ENCODE measurements at regions not wholly inside any gene's neighbourhood (a gene's known extent, or its start where the extent isn't known, plus 50 kb on each side); places are given as distances from the start of the nearest gene placed in this dataset.

DNA sequence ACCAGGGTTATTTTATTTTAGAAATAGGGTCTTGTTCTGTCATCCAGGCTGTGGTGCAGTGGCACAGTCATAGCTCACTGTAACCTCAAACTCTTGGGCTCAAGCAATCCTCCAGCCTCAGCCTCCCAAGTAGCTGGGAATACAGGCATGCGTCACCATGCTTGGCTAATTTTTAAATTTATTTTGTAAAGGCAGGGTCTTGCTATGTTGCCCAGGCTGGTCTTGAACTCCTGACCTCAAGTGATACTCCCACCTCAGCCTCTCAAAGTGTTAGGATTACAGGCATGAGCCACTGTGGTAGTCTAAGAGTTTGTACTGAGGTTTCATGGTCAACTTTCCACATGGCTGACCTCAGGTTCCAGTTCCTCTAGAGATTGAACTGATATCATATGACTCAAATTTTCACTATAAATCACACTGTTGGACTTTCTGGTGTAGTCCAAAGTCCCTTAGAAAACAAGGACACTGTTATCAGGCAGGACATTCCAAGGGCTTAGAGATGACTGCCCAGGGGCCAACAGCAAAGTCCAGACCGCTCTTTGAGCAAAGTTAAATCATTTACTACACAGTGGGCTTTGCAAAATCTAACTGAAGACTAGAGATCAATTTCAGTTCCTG is 82.0 kb upstream of the MEX3C start:
- no peak overlapping the region for H2AFZ ChIP-seq (ENCODE audit: low read length)
- H3K9me2 ChIP-seq (replicated peaks; ENCODE audit: low read length): no peaks in the 10 kb centered on the region
- no peak for TF ChIP-seq EZH2 (IDR thresholded peaks at IDR 0.05; ENCODE audit: low read length, unreplicated experiment)
- TF ChIP-seq, protein P1, sequence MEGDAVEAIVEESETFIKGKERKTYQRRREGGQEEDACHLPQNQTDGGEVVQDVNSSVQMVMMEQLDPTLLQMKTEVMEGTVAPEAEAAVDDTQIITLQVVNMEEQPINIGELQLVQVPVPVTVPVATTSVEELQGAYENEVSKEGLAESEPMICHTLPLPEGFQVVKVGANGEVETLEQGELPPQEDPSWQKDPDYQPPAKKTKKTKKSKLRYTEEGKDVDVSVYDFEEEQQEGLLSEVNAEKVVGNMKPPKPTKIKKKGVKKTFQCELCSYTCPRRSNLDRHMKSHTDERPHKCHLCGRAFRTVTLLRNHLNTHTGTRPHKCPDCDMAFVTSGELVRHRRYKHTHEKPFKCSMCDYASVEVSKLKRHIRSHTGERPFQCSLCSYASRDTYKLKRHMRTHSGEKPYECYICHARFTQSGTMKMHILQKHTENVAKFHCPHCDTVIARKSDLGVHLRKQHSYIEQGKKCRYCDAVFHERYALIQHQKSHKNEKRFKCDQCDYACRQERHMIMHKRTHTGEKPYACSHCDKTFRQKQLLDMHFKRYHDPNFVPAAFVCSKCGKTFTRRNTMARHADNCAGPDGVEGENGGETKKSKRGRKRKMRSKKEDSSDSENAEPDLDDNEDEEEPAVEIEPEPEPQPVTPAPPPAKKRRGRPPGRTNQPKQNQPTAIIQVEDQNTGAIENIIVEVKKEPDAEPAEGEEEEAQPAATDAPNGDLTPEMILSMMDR (conservative IDR thresholded peaks at IDR 0.05; ENCODE audit: low read depth, low read length): no peak
- no peak for TF ChIP-seq EZH2phosphoT487 (IDR thresholded peaks at IDR 0.05; ENCODE audit: borderline replicate concordance, low read length)
- no peaks in the 10 kb centered on the region for H4K20me1 ChIP-seq (ENCODE audit: low read length)
- no peak overlapping the region for H3K27ac ChIP-seq (ENCODE audit: low read length)
- no peaks in the 10 kb centered on the region for H3K4me1 ChIP-seq (ENCODE audit: insufficient read depth, low read length)
- no peak overlapping the region for H3K9ac ChIP-seq (ENCODE audit: low read length)
- no peaks in the 10 kb centered on the region for H3K79me2 ChIP-seq (ENCODE audit: low read length)
- no peaks in the 10 kb centered on the region for H3K27me3 ChIP-seq (ENCODE audit: low read length)
- H3K9me3 ChIP-seq (ENCODE audit: low read length): no peaks in the 10 kb centered on the region
- H3F3A ChIP-seq (ENCODE audit: low read length, unreplicated experiment): no peaks in the 10 kb centered on the region
- BruUV-seq (replicated peaks): no TSS peak
- CTCF ChIA-PET: no interaction called here
- no peak overlapping the region for H3K4me3 ChIP-seq (ENCODE audit: low read length)
- DNase-seq: no peak
- H3K36me3 ChIP-seq (ENCODE audit: low read depth, low read length): no peaks in the 10 kb centered on the region
- POLR2A ChIA-PET (ENCODE audit: unreplicated experiment): no interaction called here
- ATAC-seq: no peak
- H3K4me2 ChIP-seq (ENCODE audit: low read length): no peak overlapping the region
- intact Hi-C loops (cut with micrococcal nuclease): no loop called here

DNA sequence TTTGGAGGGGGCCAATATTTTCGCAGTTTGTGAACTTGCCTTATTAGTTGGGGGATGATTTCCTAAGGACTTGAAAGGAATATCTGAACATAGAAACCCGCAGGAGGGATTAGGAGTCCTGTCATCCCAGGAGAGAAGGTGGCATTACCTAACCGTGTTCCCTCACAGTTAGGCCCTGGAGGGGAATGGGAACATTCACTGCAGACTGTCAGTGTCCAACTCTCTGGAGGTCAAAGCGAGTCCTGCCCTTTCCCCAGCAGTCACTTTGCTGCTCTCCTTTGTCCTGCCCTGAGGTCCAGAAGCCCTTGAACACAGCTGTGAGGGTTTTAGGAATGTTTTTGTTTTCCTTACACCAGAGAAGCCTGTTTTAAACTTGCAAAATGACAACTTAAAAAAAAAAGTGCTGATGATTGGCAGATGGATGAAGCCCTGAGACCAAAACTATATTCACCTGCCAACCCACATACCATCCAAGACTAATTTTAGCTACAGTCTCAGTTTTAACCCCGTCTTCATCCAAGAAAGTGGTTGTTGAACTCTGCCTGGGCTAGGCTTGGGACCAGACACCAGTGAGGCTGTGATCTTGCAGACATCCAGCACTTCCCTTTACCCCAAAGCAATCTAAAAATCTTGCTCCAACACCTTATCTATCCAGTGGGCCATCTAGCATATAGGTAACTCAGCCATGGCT is 90.5 kb upstream of the MEX3C start:
- Histone ChIP-seq H3K9ac (ENCODE audit: low read length) (no peak overlapping the region), H3F3A (ENCODE audit: low read length, unreplicated experiment) (no peaks in the 10 kb centered on the region), H2AFZ (ENCODE audit: low read length) (no peak overlapping the region), H3K79me2 (ENCODE audit: low read length) (no peaks in the 10 kb centered on the region), H3K9me2 (replicated peaks; ENCODE audit: low read length) (no peaks in the 10 kb centered on the region), H3K4me2 (ENCODE audit: low read length) (no peak overlapping the region), H3K36me3 (ENCODE audit: low read depth, low read length) (no peaks in the 10 kb centered on the region), H3K27ac (ENCODE audit: low read length) (no peak overlapping the region), H3K27me3 (ENCODE audit: low read length) (no peaks in the 10 kb centered on the region), H3K9me3 (ENCODE audit: low read length) (no peaks in the 10 kb centered on the region), H3K4me1 (ENCODE audit: insufficient read depth, low read length) (no peaks in the 10 kb centered on the region), H3K4me3 (ENCODE audit: low read length) (no peak overlapping the region), H4K20me1 (ENCODE audit: low read length) (no peaks in the 10 kb centered on the region)
- CTCF ChIA-PET: no interaction called here
- TF ChIP-seq EZH2phosphoT487 (IDR thresholded peaks at IDR 0.05; ENCODE audit: borderline replicate concordance, low read length): no peak
- TF ChIP-seq, protein P1 (conservative IDR thresholded peaks at IDR 0.05; ENCODE audit: low read depth, low read length): no peak
- ATAC-seq: no peak
- POLR2A ChIA-PET (ENCODE audit: unreplicated experiment): no interaction called here
- intact Hi-C loops (cut with micrococcal nuclease): no loop called here
- BruUV-seq (replicated peaks): no TSS peak
- DNase-seq: no peak

DNA sequence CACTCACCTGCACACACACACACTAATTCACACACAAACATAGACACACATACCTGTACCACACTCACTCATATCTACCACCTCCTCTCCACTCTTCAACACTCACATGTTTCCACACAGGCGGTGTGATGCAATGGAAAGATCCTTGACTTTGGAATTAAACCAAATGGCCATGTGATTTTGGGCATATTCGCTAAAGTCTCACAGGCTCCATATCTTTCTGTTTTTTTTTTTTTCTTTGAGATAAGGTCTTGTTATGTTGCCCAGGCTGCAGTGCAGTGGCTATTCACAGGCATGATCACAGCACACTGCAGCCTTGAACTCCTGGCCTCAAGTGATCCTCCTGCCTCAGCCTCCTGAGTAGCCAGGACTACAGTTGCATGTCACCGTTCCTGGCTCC is 91.1 kb upstream of the MEX3C start:
- POLR2A ChIA-PET (ENCODE audit: unreplicated experiment): no interaction called here
- H3K27ac ChIP-seq (ENCODE audit: low read length): no peak overlapping the region

More for the DNA sequence above, 91.1 kb upstream of the MEX3C start:
- H3K79me2 ChIP-seq (ENCODE audit: low read length): no peaks in the 10 kb centered on the region
- no peaks in the 10 kb centered on the region for H3K9me3 ChIP-seq (ENCODE audit: low read length)
- no peaks in the 10 kb centered on the region for H3F3A ChIP-seq (ENCODE audit: low read length, unreplicated experiment)
- BruUV-seq (replicated peaks): no TSS peak
- intact Hi-C loops (cut with micrococcal nuclease): no loop called here
- TF ChIP-seq EZH2 (IDR thresholded peaks at IDR 0.05; ENCODE audit: low read length, unreplicated experiment) (no peak), EZH2phosphoT487 (IDR thresholded peaks at IDR 0.05; ENCODE audit: borderline replicate concordance, low read length) (no peak)
- TF ChIP-seq, protein P1 (conservative IDR thresholded peaks at IDR 0.05; ENCODE audit: low read depth, low read length): no peak
- ATAC-seq (no peak), DNase-seq (no peak)
- no peak overlapping the region for H3K9ac ChIP-seq (ENCODE audit: low read length)
- H3K9me2 ChIP-seq (replicated peaks; ENCODE audit: low read length): no peaks in the 10 kb centered on the region
- CTCF ChIA-PET: no interaction called here
- H4K20me1 ChIP-seq (ENCODE audit: low read length): no peaks in the 10 kb centered on the region
- no peak overlapping the region for H3K4me3 ChIP-seq (ENCODE audit: low read length)
- no peaks in the 10 kb centered on the region for H3K27me3 ChIP-seq (ENCODE audit: low read length)
- no peaks in the 10 kb centered on the region for H3K4me1 ChIP-seq (ENCODE audit: insufficient read depth, low read length)
- no peak overlapping the region for H2AFZ ChIP-seq (ENCODE audit: low read length)
- no peak overlapping the region for H3K4me2 ChIP-seq (ENCODE audit: low read length)
- H3K36me3 ChIP-seq (ENCODE audit: low read depth, low read length): no peaks in the 10 kb centered on the region
